ENCODE measurements at regions not wholly inside any gene's neighbourhood (a gene's known extent, or its start where the extent isn't known, plus 50 kb on each side); places are given as distances from the start of the nearest gene placed in this dataset.
A peak's percentile ranks its signal among the peaks of the same experiment; 100 is the strongest.

DNA sequence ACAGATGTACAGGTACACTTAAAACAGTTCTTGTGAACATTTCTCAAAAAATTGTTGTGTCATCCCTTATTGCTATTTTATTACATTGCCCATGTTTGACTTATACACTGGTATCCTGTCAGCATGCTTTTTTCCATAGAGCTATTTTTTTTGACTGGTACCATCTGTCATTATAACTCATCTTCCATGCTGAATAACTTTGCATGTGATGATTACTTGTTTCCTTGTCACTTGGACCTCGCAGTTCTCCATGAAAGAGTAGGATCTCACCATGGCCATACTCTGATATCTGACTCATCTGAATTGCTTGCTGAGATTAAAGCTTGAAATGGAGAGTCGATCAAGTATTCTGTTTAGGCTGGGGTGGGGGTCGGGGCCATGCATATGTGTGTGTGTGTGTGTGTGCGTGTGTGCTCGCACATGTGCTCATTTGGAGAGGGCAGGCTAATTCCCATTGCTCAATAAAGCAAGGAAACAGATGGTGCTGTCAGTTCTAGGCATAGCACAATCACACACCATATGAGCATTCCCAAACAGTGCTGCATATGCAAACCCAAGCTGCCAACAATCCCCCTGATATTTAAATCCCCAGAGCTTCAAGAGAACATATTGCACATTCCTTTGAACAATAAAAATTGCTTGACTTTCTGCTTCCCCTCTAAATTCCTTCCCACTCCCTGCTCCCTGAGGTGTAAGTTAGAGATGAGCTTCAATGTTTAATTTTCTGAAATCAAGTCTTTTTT is 62.9 kb downstream of the NHLRC3 start:
- no peak for ATAC-seq
- no peak for DNase-seq
- Mint-ChIP-seq H3K4me3 (no peak overlapping the region), H3K27me3 (peaks cover 26% of the 10 kb centered on the region), H3K9me3 (no peaks in the 10 kb centered on the region), H3K4me1 (peaks cover 15% of the 10 kb centered on the region), H3K27ac (no peak overlapping the region)

DNA sequence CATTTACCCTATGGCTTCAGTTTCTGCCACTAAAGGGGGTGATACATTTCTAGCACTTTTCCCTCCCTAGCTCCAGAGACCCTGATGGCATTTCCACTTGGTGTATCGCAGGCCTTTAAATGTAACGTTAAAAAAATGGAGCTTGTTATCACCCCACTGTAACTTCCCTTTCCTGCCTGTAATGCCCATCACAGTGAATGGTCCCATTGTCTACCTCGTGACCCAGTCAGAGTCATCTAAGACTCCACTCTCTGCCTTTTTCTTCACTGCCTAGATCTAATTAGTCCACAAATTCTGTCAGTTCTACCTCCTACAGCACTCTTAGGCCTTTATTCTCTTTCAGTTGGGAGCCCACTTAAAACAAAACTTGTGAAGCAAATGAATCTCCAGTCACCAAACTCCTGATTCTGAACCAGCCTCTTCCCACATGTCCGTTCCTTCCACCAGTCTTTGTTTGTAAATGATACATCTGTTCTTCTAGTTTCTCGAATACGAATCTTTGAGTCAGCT is 64.8 kb downstream of the NHLRC3 start:
- DNase-seq (no peak), ATAC-seq (no peak)
- Mint-ChIP-seq H3K4me3 (no peak overlapping the region), H3K27ac (peak overlapping the region in 1 of 2 donors; percentile 13), H3K27me3 (peaks cover 44% of the 10 kb centered on the region), H3K4me1 (peaks cover 13% of the 10 kb centered on the region), H3K9me3 (no peaks in the 10 kb centered on the region)

DNA sequence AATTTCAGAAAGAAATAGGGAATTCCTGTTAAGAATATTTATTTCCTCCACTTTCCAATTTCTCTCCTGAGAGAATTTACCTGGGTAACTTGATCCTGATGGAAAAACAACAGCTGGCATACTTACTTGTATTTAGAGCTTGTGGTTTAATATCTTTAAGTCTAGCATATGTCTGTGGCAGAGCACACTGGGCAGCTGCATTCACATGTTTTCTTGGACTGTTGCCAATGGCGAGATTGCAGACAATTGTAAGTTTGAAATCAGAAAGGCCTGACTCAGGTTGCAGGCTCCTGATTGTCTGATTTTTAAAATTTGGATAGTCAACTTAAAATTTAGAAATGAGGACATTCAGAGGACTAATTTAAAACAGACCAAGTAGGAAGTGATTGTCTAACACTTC is 66.9 kb downstream of the NHLRC3 start:
- peaks cover 58% of the 10 kb centered on the region for H3K27me3 Mint-ChIP-seq
- H3K4me3 Mint-ChIP-seq = no peak overlapping the region
- ATAC-seq (no peak), DNase-seq (no peak)
- H3K4me1 Mint-ChIP-seq = peaks cover 1% of the 10 kb centered on the region
- H3K27ac Mint-ChIP-seq = no peak overlapping the region
- H3K9me3 Mint-ChIP-seq = no peaks in the 10 kb centered on the region

DNA sequence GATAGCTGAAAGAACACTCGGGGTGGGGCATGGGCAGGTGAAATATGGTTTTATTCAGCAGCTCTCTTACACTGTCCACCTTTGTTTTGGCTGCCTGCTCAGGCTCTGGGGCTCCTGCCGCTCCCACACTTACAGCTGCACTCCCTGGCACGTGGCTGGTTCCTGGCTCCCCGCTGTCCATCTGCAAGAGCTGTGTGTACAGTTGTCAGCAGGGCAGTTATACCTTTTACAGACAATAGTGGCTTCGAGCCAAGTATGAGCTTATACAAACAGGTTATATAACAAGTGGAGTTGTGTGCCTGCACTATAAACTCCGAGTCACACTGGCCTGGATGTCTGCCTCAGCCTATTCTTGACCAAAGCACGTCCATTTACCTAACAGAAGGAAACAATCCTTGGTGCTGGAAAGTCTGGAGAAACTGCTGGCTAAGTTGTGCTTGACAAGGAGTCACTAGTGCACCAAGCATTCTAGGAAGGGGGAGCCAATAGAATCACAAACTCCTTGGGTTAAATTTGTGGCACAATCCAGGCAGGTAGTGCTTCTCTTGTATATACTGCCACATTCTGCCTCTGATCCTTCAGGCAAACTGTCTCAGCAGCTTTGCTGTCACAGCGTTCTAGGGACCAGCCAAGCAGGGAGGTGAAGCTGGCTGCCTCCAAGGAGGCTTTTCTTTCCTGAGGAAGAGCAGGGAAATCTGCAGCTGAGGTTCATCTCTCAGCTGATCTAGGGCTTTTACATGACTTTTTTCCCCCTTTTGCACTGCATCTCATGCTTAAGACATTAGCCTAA is 68.2 kb downstream of the NHLRC3 start:
- H3K4me3 Mint-ChIP-seq = no peak overlapping the region
- H3K27me3 Mint-ChIP-seq = peaks cover 70% of the 10 kb centered on the region
- no peaks in the 10 kb centered on the region for H3K4me1 Mint-ChIP-seq
- DNase-seq = no peak
- peak; percentile 28 for ATAC-seq
- no peak overlapping the region for H3K27ac Mint-ChIP-seq
- no peaks in the 10 kb centered on the region for H3K9me3 Mint-ChIP-seq

DNA sequence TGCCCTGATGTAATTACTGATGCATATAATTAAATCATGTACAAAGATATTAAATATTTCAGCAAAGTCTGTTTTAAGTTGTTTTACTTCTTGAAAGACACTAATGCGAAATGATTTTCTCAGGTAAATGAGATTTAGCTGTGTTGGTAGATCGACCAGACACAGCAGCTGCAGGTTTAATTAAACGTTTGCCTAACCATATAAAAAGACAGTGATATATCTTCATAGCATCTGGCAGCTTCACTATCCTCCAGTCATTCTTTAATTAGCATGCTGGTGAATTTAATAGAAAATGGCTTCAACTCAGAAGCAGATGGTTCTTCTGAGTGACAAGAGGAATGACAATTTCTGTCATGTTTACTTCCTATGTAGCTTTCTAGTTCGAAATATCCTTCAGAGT is 69.3 kb downstream of the NHLRC3 start:
- no peak overlapping the region for H3K4me3 Mint-ChIP-seq
- no peaks in the 10 kb centered on the region for H3K4me1 Mint-ChIP-seq
- DNase-seq (no peak), ATAC-seq (no peak)
- H3K9me3 Mint-ChIP-seq = no peaks in the 10 kb centered on the region
- H3K27ac Mint-ChIP-seq = no peak overlapping the region
- H3K27me3 Mint-ChIP-seq = peaks cover 70% of the 10 kb centered on the region

DNA sequence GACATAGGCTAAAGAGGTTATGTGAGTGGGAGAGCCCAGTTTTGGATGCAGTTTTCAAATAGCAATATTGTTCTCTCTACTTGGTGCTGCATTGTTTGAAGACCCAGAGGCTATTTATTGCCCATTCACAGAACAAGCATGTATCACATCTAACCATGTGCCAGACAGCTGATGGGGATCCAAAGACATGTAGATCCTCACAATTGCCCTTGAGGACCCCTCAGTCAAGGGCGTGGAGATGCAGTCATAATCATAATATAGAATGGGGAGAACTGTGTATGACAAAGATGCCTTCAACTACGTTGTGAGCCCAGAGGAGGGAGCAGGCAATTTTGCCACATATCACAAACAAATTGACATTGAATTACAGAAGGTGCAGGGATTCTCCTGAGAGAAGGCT is 70.5 kb downstream of the NHLRC3 start:
- ATAC-seq = no peak
- H3K9me3 Mint-ChIP-seq = no peaks in the 10 kb centered on the region
- H3K4me3 Mint-ChIP-seq = no peak overlapping the region
- peaks cover 58% of the 10 kb centered on the region for H3K27me3 Mint-ChIP-seq
- no peak for DNase-seq
- H3K27ac Mint-ChIP-seq = no peak overlapping the region
- H3K4me1 Mint-ChIP-seq = no peaks in the 10 kb centered on the region

DNA sequence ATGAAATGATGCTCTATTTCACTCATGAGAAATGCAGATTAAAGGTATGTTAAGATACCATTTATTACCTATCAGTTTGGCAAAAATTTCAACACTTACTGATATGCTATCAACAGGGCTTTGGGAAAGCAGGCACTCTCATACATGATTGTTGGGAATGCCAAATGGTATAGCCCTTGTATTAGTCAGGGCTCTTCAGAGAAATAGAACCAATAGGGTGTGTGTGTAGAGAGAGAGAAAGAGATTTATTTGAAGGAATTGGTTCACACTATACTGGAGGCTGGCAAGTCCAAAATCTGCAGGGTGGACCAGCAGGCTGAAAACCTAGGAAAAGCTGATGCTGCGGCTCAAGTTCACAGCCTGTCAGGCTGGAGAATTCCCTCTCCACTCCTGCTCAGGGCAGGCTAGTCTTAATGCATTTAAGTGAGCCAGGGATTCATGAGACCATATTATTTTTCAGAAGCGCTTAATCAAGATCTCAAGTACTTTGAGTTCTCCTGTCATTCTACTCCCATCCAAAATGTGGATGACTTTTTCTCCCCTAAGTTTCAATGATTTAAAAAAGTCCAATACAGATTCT is 72.4 kb downstream of the NHLRC3 start:
- Mint-ChIP-seq H3K4me3 (no peak overlapping the region), H3K9me3 (peaks cover 3 to 10% of the 10 kb centered on the region in 2 donors), H3K4me1 (no peaks in the 10 kb centered on the region), H3K27ac (no peak overlapping the region), H3K27me3 (peaks cover 70% of the 10 kb centered on the region)
- ATAC-seq (no peak), DNase-seq (no peak)

DNA sequence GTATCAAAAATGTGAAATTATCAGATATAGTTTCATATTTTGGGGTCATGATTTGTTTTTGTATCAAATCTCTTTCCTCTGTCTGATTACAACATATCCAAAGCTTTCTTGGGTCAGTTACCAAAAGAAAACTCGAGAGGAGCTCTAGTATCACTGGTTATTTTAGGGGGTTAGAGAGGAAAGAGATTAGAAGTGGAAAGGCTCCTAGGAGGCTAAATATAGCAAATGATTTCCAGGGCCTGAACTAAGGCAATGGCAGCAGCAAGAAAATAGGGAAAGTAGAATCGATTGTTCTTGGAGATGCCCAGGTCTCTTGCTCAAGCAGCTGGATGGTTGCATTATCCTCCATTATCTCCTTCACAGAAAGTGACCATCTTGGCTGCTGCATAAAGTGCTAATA is 72.9 kb downstream of the NHLRC3 start:
- no peaks in the 10 kb centered on the region for H3K4me1 Mint-ChIP-seq

DNA sequence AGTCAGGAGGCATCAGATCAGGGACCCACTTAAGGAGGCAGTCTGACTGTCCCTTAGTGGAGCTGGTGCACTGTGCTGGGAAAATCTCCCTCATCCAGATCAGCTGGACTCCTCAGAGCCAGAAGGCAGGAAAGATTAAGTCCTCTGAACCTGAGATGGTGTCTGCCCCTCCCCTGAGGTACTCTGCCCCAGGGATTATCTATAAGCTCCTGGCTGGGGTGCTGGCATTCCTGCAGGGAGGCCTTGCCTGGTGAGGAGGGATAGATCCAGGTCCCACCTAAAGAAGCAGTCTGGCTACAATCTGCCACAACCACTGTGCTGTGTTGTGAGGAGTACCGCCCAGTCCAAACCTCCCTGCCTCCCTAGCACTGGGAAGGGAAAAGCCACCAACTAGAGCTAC is 81.2 kb downstream of the NHLRC3 start:
- peaks cover 16 to 32% of the 10 kb centered on the region in 2 donors for H3K9me3 Mint-ChIP-seq
- H3K27ac Mint-ChIP-seq = peak overlapping the region in 1 of 2 donors; percentile 42
- peaks cover 7% of the 10 kb centered on the region for H3K4me1 Mint-ChIP-seq
- no peak overlapping the region for H3K4me3 Mint-ChIP-seq
- no peak for DNase-seq
- ATAC-seq = no peak
- H3K27me3 Mint-ChIP-seq = peaks cover 56% of the 10 kb centered on the region

More for the DNA sequence above, 72.9 kb downstream of the NHLRC3 start:
- Mint-ChIP-seq H3K9me3 (peaks cover 5 to 16% of the 10 kb centered on the region in 2 donors), H3K27ac (no peak overlapping the region), H3K27me3 (peaks cover 70% of the 10 kb centered on the region), H3K4me3 (no peak overlapping the region)
- DNase-seq (no peak), ATAC-seq (no peak)

DNA sequence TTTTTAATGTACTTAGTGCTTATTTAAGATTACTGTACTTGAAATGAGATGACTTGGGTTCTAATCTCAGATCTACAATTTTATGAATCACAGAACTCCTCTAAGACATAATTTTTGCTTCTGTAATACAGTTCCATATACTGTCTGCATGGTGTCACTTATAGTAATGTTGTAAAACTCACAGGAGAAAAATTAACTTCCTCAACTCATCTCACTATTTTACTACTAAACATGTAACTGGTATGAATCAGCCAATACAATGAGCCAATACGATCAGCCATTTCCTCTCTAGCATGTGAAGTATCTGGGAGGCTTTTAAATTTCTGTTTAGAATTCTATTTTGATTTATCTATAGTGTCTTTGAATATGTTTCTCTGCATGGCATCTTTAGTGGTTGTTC is 85.3 kb downstream of the NHLRC3 start:
- Mint-ChIP-seq H3K4me3 (no peak overlapping the region), H3K27ac (no peak overlapping the region), H3K9me3 (peaks cover 2 to 3% of the 10 kb centered on the region in 2 donors), H3K4me1 (peaks cover 7% of the 10 kb centered on the region), H3K27me3 (peaks cover 50% of the 10 kb centered on the region)
- DNase-seq = no peak
- peak; percentile 18 for ATAC-seq

DNA sequence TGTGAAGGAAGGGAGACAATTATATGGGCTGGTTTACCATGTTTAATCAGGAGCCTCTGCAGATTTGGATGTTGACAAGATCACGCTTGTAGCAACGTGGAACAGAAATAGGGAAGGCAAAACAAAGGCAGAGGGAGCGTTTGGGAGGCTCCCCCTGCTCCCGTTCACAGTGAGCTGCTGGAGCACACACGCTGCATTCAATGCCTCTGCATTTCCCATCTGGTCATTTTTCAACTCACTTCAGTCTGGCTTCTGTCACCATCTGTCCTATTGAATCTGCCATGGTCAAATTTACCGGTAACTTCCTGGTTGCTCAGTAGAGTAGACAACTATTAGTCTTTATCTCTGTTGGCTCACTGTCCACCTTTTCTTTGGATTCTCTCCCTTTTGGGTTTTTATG is 91.0 kb downstream of the NHLRC3 start:
- Mint-ChIP-seq H3K27me3 (peaks cover 60% of the 10 kb centered on the region), H3K27ac (no peak overlapping the region), H3K9me3 (no peaks in the 10 kb centered on the region), H3K4me3 (no peak overlapping the region), H3K4me1 (no peaks in the 10 kb centered on the region)
- DNase-seq (no peak), ATAC-seq (no peak)

DNA sequence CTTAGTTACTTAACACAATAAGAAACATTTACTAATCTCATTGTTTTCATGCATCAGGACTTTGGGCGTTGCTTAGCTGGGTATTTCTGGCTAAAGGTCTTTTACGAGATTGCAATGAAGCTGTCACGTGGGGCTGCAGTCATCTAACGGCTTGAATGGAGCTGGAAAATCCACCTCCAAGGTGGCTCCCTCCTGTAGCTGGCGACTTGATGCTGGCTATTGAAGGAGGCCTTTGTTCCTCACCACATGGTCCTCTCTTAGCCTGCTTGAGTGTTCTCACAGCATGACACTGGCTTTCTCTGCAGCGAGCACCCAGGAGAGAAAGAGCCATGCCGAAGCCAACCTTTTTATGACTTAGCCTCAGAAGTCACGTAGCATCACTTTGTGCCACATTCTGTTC is 92.0 kb downstream of the NHLRC3 start:
- H3K27ac Mint-ChIP-seq = no peak overlapping the region
- ATAC-seq (no peak), DNase-seq (no peak)
- peaks cover 52% of the 10 kb centered on the region for H3K27me3 Mint-ChIP-seq
- H3K9me3 Mint-ChIP-seq = no peaks in the 10 kb centered on the region
- H3K4me1 Mint-ChIP-seq = no peaks in the 10 kb centered on the region
- H3K4me3 Mint-ChIP-seq = no peak overlapping the region

DNA sequence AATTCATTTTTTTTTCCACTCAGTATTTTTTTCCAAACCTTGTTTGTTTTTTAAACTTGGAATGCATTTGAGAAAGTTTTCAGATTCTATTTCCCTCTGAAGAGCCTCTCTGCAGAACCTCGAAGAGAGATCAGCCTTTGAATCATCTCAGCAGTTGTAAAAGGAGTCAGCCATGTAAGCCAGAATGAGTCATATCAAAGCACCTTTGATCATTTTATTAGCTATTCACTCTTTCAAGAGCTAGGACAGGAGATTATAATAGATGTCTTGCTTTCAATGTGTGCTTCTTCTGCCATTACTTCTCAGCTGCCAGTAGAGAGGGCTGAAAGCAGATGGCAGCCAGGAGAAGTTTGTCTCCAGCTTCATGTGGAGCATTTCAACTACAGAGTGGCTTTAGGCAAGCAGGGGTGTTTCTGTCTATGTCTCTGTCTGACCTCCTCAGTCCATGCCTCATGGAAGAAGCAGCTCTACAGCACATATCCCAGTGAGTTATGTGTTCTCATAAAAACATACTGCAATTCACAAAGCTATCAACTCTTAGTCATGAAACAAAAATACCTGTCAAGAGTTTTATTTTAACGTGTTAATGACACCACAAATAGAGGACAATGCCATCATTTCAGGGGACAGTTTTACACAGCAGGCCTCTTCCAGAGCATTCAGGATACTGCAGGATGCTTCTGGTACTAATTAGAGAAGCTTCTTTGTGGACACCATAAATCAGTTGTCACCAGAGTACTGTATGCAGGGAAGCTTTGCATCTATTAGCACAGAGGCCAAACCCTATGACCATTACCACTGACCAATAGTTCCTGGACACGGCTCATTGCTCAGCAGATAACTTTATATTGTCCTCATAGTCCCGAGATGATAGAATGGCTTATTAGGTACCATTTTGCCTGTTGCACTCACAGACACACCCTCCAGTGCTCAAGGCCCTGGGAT is 94.3 kb downstream of the NHLRC3 start:
- H3K27ac Mint-ChIP-seq = no peak overlapping the region
- DNase-seq (no peak), ATAC-seq (no peak)
- H3K9me3 Mint-ChIP-seq = no peaks in the 10 kb centered on the region
- H3K4me1 Mint-ChIP-seq = no peaks in the 10 kb centered on the region
- peaks cover 48% of the 10 kb centered on the region for H3K27me3 Mint-ChIP-seq
- H3K4me3 Mint-ChIP-seq = no peak overlapping the region

DNA sequence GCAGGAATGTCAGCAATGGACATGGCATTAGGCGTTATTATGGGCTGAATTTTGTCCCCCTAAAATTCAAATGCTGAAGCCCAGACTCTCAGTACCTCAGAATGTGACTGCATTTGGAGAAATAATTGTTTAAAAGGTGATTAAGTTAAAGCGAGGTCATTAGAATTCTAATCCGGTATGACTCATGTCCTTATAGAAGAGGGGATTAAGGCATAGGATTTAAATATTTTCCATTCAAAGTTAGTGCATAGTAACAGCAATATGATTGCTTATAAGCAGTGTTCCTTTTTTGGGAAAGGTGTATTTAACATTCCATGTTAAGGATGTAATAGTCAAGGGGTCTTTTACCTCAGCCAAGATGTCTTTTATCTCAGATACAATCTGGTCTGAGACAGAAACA is 95.5 kb downstream of the NHLRC3 start:
- ATAC-seq (no peak), DNase-seq (no peak)
- no peaks in the 10 kb centered on the region for H3K4me1 Mint-ChIP-seq
- no peak overlapping the region for H3K27ac Mint-ChIP-seq
- no peaks in the 10 kb centered on the region for H3K9me3 Mint-ChIP-seq
- H3K4me3 Mint-ChIP-seq = no peak overlapping the region
- H3K27me3 Mint-ChIP-seq = peaks cover 38% of the 10 kb centered on the region

DNA sequence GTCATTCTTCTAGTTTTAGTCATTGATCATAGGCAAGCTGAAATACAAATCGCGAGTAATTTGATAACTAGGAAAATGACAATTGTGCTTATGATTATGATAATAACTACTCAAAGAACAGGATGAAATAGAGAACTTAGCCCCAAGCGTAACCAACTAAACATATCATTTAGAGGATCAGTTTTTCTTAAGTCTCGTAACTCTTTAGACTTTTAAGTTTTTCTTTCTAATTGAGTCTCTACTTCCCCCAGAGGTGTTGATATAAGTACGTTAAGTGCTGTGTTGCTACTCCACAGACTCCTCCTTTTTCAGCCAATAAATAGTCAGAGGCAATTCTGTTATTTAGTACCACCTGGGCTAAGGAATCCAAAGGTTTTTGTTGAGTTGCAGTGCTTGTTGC is 96.3 kb downstream of the NHLRC3 start:
- no peak for DNase-seq
- H3K4me1 Mint-ChIP-seq = no peaks in the 10 kb centered on the region
- H3K27me3 Mint-ChIP-seq = peaks cover 30% of the 10 kb centered on the region
- ATAC-seq = no peak
- H3K27ac Mint-ChIP-seq = no peak overlapping the region
- no peak overlapping the region for H3K4me3 Mint-ChIP-seq
- H3K9me3 Mint-ChIP-seq = no peaks in the 10 kb centered on the region

Data from stimulated activated naive CD8-positive, alpha-beta T cell treated with anti-CD3 and anti-CD28 coated beads, Interleukin-15, amount 100 ng/mL, for 72 hours (primary cell).